HG02623 (cell line): ENCODE measurements at regions not wholly inside any gene's neighbourhood (a gene's known extent, or its start where the extent isn't known, plus 50 kb on each side); places are given as distances from the start of the nearest gene placed in this dataset.
"Not testable (repeated sequence)": the region's sequence is repeated elsewhere in the genome, so short reads cannot be mapped to it uniquely, and the experiment has no call there.

ENCODE experiments used
- ATAC-seq: cut with Tn5 transposase; IDR thresholded peaks from one replicate; pipeline ENCODE4 v1.9.1; 2021; ENCODE audit warnings: moderate library complexity; ENCODE audit not compliant: unreplicated experiment

DNA sequence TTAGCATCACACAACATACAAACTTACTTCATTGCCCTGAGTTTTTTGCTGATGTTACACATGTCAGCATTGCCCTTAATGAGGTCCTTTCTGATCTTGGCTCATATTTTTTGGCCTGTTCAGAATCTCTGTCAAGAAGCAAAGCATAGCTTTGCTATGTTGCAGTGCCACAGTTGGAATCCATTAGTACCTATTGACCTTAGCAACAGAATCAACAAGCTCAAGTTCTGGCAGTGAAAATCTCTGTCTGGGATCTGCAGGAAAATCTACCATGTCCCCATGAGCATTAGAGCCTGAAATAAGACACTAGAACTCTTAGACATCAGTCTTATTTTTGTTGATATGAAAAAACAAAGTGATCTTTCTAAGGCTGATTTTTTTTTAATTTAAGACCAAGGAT lies 105.6 kb upstream of the FHL2 start:
- no peak for ATAC-seq

DNA sequence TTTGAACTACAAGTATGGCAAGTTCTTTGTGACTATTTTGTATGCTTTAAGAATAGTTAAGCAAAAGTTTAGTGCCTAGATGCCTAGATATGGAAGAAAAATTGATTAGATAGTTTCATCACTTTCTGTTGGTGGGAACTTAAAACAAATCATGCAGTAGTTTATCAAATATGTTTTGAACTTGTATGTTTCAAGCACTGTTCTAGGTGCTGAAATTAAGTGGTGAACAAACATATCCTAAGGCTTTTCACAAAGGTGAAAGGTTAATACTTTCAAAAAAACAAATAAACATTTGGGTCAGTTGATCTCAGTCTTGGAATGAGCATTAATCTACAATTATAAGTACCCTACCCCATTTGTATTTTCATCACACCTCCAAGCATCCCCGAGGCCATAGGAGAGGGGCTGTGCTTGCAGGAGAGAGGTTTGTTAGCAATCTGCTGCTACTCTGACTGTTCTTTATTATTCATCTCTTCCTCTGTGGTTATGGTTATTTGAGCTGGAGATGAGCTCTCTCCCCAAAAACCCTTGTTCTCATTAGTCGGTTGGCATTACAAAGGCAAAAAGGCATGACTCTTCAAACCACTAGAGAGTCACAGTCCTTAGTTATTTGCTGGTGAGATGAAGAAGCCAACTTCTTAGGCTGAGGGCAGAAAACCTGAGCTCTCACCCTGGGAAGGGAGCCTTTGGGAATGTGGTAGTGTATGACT lies 103.9 kb upstream of the FHL2 start:
- no peak for ATAC-seq

DNA sequence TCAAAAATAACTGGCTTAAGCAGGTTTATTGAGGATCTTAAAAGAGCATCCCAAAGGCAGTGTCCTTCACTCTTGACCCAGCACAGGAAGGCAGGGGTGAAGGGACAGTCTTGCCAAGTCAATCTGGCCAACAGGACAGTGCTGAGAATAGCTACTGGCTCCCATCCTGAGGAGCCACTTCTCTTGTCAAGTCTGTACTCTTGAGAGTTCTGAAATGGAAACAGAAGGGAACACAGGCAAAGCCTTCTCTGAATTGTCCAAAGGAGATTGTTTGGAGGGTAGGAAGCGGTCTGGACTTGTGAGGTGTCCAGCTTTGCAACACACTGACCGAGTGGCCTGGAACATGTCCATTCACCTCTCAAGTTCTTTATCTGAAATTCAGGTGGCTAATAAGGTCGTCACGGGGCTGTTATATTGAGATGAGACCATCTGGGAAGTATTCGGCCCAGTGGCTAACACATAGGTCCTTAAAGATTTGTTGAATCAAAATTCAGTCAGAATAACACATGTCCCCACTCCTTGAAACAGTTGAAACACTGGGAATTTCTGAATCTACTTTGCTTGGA lies 99.5 kb upstream of the FHL2 start:
- ATAC-seq, result no peak

DNA sequence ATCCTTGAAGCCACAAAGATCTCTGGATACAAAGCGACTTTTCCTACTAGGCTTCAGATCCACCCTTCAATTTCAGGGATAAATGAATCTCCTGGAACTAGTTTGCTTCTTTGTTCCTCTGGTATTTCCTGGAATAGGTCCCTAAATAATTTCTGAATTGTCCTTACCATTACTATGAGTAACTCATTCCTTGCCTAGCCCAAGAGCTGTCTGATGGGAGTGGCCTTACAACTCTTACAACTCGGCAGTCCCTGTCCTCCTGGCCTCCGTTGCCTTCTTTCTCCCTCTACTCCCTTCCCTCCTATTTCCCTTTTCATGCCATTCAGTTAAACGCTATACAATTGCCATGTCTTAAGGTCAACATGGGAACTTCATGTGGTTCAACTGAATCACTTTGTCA lies 98.2 kb upstream of the FHL2 start:
- ATAC-seq, result no peak

DNA sequence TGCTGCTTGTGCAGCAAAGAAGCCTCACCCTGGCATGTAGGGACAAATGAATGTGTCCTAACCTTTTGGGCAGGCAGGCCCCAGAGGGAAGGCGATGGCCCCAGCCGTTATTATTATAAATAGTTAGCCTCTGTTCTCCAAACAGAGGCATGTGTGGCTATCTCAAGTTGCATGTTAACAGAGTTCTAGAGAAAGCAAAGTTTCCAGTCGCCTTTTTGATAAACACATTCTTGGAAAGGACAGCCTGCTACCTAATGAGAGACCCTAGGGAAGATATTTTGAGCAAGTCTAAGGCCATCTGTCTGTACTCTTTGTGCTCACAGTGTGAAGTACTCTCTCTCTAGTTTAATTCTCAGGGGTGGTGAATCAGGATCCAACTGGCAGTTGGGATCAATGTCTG lies 97.4 kb upstream of the FHL2 start:
- no peak for ATAC-seq

DNA sequence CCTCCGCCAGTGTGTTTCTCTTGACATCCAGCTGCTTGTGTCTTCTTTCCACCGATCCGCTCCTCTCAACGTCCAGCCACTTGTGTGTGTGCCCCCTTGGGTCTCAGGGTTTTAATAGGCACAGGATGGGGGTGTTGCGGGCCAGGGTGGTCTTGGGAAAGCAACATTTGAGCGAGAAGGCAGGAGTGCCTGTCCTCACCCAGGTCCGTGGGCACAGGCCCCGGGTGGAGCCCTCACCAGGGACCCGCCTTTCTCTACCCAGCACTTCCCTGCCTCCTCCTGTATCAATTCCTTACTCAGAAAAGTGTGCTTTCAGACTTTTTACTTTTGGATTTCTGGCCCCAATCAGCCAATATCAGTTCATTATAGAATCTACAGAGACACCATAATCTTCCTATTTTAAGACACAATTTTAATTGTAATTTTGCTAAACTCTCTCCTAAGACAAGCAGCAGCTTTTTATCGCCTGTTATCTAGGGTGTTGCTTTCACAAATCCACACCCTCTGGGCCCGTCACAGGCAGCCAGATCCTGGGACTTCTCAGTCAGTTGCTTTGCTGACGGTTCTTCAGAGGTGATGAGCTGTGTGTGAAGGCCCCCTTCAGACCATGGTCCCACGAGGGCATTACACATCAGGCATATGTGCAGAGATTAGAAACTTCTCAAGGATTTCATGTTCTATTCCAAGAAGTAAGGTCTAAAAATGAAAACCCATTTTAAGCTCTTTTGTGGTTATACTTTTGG lies 96.0 kb upstream of the FHL2 start:
- ATAC-seq, result no peak

DNA sequence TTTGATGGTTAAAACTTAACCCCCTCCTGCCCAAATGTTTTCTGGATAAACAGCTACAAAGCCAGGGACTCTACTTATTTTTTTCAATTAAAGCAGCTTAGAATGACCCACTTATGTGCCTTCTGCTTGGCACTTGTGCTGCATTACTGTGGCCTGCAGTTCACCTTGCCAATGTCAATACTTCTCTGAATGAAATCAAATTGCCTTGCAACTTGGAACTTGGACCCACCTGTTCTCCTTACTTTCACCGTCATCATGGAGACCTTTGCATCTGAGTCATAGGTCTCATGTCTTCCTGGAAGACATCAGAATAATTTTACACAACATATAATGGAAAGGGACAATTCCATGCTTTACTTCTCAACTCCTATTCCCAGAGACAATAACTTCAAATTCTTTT lies 92.1 kb upstream of the FHL2 start:
- ATAC-seq, result no peak

DNA sequence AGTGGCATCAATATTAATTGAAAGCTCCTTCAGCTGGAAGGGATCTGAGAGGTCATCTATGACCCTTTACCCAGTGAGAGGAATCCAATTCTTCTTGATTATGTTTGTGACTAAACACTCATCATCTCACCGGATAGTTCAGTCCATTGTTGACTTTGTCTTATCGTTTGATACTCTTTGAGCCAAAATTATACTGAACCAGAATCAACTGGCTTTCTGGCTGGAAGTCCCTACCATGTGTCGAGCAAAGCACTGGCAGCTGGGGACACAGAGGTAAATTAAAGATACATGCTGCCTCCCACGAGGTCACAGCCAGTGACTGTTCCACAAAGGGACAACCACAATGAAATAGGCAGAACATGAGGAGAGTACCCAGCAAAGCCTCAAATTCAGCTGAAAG lies 91.4 kb upstream of the FHL2 start:
- no peak for ATAC-seq

DNA sequence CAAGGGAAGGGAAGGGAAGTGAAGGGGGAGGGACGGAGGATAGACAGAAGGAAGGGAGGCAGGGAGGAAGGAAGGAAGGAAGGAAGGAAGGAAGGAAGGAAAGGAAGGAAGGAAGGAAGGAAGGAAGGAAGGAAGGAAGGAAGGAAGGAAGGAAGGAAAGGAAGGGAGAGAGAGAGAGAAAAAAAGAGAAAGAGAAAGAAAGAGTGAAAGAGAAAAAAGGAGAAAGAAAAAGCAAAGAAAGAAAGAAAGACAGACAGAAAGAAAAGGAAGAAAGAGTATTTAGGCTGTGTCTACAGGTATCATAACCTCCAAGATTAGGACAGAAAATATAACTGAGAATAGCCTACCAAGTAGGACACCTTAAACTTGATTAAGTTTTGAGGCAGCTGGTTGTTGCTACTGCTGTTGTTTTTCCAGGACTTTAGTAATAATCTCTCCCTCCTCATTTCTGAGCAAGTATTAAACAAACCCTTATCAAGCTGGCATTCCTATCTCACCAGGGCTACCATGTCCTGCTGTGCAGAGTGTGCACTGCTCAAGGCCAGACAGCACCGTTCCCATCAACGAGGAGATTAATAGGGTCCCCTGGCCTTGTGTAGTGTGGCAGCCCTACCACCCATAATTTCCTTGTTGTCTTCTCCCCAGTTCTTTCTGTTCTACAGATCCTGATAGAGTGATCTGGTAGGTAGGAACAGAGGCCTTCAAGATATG lies 90.5 kb upstream of the FHL2 start:
- no peak for ATAC-seq

DNA sequence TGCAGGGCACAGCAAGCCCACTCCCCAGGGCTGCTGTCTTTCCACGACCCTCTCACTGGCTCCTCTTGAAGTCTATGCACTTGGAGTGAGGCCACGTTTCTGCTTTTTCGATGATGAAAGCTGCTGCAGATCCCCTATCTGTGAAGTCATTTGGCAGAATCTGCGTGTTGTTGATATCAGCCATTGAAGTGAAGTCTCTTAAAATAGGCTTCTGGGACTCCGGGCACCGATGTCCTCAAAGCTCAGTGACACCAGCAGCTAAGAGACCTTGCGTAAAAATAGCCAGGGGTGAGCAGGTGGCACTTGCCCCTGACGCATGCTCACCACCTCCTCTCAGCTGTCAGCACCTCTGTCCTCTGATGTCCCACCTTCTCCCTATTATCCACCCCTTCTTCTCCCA lies 89.4 kb upstream of the FHL2 start:
- no peak for ATAC-seq

DNA sequence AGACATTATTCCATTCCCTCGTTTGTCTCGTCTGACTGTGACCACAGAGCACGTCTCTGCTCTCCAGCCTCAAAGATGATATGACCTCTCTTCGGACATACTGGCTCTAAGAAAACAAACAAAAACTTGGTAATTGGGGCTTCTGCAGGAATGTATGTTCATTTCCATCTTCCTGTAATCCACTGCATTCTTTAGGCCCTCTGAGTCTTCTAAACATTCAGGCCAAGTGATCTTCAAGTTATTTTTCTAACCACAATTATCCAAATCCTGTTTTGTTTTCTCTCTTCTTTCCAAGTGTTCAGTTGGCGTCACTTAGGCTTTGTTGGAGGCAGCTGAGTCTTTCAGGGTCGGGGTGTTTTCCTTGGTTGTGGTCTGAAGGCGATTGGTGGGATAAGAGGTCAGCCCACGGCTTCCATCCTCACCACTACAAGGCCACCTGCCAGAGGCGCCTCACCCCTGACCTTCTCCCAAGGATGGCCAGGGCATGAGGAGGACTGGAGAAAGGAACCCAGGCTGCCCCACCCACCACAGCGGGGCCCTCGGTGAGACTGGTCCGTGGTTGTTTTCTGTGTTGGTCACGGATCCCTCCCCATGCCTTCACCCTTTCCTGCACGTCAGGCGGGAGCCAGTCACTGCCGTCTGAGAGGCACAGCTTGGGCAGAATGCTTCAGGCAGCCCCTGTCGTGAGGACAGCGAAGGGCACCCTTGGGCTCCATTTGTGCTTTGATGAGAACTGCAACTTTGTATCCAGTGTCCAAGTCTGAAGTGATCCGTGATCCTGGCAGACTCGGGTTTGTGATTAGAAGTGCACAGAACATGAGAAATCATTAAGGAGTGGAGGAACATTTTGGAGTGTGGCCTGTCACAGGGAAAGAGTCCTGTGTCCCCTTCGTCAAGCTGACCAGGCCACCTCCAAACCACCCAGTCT lies 88.6 kb upstream of the FHL2 start:
- ATAC-seq, result no peak

DNA sequence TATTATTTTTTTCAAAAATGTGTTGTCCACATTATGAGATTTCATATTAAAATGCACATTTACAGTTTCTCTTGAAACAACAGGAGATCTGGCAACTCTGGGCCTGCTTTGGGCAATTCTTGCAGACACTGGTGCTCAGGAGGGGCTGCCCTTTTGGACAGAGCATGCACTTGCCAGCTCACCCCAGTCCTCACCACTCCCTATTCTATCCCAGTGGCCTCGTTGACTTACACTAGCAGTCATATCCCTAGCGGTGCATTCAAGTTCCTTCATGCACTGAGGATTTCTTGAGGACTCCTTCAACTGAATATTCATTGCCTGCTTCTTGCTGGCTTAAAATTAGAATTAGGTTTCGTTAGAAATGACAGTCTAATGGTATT lies 87.9 kb upstream of the FHL2 start:
- no peak for ATAC-seq

DNA sequence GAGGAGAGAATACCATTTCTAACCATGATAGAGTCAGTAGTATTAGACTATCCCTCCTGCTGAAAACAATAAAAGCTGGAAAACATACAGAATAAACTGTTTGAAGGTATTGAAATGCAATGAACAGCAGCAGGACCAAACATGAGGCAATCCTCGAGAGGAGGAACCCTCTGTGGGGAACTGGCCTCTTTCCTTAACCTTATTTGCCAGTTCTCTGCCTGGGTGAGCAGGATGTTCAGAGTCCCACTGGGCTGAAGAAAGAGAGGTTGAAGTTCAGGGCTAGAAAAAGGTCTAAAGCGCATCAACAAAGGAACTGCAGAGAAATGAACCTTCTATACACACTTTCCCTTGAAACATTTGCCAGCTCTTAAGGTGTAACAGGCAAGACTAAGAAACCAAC lies 79.8 kb upstream of the FHL2 start:
- no peak for ATAC-seq

DNA sequence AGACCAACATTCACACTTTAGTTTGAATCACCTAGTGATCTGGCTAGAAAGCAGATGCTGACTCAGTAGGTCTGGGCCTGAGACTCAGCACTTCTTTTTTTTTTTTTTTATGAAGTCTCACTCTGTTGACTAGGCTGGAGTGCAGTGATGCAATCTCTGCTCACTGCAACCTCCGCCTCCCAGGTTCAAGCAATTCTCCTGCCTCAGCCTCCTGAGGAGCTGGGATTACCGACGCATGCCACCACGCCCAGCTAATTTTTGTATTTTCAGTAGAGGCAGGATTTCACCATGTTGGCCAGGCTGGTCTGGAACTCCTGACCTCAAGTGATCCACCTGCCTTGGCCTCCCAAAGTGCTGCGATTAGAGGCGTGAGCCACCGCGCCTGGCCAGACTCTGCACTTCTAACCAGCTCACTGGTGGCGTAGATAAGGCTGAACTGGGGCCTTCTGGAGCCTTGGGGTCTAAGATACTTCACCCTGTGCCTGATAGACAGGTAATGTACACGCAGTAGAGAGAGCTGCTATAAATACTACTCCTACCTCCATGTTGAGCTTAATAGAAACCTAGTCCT lies 78.3 kb upstream of the FHL2 start:
- ATAC-seq, result not testable (repeated sequence)

DNA sequence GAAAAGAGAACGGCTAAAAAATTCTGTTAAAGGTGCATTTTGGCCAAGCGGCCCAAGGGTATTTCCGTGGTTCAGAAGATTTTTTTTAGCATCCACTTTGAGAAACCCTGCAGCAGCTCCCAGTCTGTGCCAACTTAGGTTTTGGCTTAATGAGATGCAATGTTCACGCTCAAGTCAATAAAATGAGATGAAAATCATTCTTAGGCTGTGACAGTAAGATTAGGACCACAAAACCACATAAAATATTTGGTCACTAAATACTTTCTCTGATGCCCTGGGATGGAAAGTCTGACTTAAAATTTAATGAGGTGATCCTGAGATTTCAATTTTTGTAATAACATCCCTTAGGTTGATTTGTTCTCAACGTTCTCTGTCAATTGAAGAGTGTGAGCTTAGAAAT lies 74.2 kb upstream of the FHL2 start:
- no peak for ATAC-seq

DNA sequence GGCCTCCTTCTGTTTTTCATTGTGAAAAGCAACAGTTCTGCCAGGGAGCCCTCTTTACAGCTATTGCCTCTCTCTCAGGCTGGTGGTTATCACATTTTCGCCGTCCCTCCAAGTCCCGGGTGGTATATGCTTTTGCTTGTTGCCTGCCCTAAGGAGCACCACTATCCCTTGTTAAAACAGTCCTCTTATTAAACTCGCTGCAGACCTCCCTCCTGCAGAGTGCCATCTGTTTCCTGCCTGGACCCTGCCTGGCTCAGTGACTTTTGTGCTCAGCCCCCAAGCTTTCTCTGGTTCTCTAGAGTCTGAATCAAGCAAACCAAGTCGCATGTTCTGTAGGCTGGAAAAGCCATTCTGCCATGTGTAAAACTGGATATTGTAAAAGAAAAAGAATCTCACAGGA lies 72.1 kb upstream of the FHL2 start:
- no peak for ATAC-seq

DNA sequence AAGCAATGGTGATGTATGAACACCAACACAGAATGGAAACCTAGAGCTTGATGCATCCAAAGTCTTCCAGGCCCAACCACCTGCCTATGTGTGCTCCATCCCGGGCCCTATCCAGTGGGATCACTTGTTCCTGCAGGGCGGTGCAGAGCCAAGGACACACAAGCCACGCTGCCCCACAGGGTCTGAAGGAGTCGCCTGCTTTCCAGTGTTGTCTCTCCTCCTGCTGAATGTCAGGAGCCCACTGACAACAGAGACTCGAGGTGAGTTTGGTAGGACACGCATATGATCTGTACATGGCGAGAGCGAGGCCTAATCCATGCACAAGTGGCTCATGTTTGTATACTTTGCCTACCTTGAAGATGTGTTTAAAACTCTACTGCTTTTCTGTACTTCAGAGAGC lies 70.9 kb upstream of the FHL2 start:
- no peak for ATAC-seq

DNA sequence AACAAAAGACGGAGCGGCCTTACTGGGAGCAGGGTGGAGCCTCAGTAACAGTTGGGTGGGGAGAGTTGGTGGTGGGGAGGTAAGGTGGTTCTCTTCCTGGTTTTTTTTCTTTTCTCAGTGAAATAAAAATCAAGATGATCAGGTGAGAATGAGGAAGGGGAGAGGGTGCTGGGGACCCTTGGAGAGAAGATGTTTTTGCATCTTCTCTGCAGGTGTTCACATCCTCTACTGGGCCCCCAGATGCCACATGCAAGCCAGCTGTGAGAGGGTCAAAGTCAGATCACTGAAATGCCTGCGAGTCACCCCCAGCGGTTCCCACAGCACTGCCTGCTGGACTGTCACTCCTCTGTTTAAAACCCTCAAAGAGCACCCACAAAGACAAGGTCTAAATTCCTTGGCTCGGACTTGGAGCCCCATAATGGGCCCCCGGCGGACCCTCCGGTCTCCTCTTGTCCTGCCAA lies 69.8 kb upstream of the FHL2 start:
- ATAC-seq, result no peak

DNA sequence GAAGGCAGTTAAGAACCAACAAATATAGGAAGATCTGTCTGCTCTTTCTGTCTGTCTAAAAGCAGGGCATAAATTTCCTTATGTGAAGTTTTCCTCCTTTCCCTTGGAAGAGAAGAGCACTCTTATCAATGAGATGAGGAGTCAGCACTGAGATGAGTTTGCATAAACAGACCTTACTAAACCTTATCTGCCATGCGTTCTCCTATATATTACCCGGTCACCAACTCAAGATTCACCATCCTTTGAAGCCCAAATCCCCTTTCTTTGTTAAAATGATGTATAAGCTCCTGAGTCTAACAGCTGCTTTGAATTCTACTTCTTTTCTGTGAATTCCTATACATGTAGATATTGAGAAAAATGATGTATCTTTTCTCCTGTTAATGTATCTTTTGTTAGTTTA lies 65.5 kb upstream of the FHL2 start:
- no peak for ATAC-seq

DNA sequence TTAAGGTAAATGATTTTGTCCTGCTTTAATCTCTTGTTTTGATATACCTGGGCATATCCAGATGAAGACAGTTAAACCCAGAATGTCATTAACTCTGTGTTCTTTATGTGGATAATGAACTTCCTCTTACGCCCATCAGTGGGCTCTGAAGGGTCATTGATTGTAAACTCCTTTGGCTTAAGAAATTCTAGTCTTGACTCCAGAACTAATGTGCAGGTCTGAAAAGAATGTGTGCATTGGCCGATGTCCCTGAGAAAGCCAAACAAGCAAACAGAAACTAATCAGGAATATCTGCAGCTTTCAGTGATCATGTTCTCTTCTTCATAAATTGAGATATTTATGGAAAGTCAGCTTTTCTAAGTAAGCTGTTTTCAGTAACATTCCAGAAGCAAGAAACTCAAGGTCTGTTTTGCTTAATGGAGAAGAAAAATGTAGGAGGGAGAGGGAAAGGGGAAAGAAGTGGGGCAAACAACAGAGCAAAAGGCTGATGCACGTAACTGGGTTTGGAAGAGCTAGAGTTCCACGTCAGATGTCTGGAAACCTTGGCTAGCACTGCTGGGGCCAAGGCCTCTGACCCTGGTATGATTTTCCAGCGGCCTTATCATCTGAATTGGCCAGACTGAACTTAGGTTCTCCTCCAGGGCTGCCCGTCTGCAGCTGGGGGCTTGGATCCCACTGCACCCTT lies 61.3 kb upstream of the FHL2 start:
- no peak for ATAC-seq
